Mesothelial cell of epicardium (in vitro differentiated cells): ENCODE measurements at regions not wholly inside any gene's neighbourhood (a gene's known extent, or its start where the extent isn't known, plus 50 kb on each side); places are given as distances from the start of the nearest gene placed in this dataset.

Experiments used
- DNase-seq, 2 experiments: peaks; one replicate each; pipeline ENCODE4 v3.0.0; 2021; ENCODE audit warnings: low spot score in 2 of 2; ENCODE audit not compliant: unreplicated experiment in 2 of 2
- H3K27ac Mint-ChIP-seq: 2 replicates; pipeline ENCODE4 v1.8.0; 2021; ENCODE audit warnings: mixed read lengths
- H3K27me3 Mint-ChIP-seq: 2 replicates; pipeline ENCODE4 v1.8.0; 2021; ENCODE audit warnings: low read depth, mixed read lengths
- H3K36me3 Mint-ChIP-seq: 2 replicates; pipeline ENCODE4 v1.8.0; 2021; ENCODE audit warnings: mixed read lengths
- H3K4me1 Mint-ChIP-seq: 2 replicates; pipeline ENCODE4 v1.8.0; 2021; ENCODE audit warnings: mixed read lengths
- H3K4me3 Mint-ChIP-seq: 2 replicates; pipeline ENCODE4 v1.8.0; 2021; ENCODE audit warnings: mild to moderate bottlenecking, moderate library complexity, mixed read lengths
- H3K9me3 Mint-ChIP-seq: 2 replicates; pipeline ENCODE4 v1.8.0; 2021; ENCODE audit warnings: mixed read lengths
- TF ChIP-seq, protein P1 (sequence below): fragments of 200-600 bp; sonication (generic); IDR thresholded peaks from one replicate; pipeline ENCODE4 v1.5.0; 2021; ENCODE audit warnings: antibody characterized with exemption; ENCODE audit not compliant: unreplicated experiment

DNA sequence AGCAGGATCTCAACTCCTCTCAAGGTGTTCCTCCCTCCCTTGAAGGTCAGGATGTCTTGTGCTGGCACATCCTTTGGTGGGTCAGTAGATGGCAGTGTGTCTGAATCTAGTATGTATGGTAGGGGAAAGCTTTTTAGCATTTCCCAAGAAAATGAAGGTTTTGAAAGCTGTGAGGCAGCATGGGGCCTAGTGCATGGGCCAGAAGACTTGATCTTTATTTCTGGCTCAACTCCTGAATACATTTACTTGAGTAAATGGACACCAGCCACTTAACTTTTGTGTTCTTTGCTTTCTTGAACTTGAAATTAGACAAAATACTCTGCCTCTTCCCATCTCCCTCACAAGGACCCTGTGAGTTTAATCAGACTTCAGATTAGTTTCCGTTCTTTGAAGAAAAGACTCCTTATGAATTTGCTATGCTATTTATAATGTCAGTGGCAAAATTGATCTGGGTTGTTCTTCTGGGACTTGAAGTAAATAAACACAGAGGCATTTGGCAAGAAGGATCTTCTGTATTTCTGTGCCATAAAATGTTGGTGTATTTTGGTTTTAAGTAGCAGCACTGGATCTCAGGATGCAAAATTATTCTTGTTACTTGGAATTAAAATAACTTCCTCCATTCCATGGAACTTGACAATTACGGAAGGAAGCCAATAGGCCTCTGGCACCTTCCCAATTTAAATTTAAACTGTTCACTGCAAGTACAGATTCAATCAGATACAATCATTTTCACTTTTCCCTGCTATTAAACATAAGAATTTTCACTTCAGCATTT, 288.8 kb downstream of the CASP12 start:
- H3K9me3 Mint-ChIP-seq: peaks cover 6% of the 10 kb centered on the region
- peaks cover 18% of the 10 kb centered on the region for H3K4me1 Mint-ChIP-seq
- peaks cover 2% of the 10 kb centered on the region for H3K36me3 Mint-ChIP-seq
- no peaks in the 10 kb centered on the region for H3K27me3 Mint-ChIP-seq
- H3K27ac Mint-ChIP-seq: no peak overlapping the region
- no peak overlapping the region for H3K4me3 Mint-ChIP-seq
- no peak for DNase-seq
- TF ChIP-seq, protein P1, sequence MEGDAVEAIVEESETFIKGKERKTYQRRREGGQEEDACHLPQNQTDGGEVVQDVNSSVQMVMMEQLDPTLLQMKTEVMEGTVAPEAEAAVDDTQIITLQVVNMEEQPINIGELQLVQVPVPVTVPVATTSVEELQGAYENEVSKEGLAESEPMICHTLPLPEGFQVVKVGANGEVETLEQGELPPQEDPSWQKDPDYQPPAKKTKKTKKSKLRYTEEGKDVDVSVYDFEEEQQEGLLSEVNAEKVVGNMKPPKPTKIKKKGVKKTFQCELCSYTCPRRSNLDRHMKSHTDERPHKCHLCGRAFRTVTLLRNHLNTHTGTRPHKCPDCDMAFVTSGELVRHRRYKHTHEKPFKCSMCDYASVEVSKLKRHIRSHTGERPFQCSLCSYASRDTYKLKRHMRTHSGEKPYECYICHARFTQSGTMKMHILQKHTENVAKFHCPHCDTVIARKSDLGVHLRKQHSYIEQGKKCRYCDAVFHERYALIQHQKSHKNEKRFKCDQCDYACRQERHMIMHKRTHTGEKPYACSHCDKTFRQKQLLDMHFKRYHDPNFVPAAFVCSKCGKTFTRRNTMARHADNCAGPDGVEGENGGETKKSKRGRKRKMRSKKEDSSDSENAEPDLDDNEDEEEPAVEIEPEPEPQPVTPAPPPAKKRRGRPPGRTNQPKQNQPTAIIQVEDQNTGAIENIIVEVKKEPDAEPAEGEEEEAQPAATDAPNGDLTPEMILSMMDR: peak; percentile 34

DNA sequence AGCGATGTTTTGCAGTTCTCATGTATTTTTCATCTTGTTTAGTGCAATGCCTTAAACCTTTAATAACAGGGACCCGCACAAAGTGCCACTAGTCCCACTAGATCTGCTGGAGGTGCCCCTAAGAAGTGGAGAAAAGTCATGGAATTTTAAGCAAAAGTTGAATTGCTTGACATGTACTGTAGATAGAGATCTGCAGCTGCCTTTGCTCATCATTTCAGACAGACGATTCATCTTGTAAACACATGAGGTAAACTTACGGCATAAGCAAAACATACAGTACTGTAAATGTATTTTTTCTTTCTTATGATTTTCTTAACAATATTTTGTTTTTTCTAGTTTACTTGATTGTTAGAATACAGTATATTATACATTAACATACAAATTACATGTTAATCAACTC, 295.6 kb downstream of the CASP12 start:
- Mint-ChIP-seq H3K9me3 (peaks cover 29% of the 10 kb centered on the region), H3K36me3 (peaks cover 10% of the 10 kb centered on the region), H3K4me1 (peaks cover 5% of the 10 kb centered on the region), H3K27ac (no peak overlapping the region), H3K4me3 (no peak overlapping the region), H3K27me3 (no peaks in the 10 kb centered on the region)
- TF ChIP-seq, protein P1: no peak
- no peak for DNase-seq

DNA sequence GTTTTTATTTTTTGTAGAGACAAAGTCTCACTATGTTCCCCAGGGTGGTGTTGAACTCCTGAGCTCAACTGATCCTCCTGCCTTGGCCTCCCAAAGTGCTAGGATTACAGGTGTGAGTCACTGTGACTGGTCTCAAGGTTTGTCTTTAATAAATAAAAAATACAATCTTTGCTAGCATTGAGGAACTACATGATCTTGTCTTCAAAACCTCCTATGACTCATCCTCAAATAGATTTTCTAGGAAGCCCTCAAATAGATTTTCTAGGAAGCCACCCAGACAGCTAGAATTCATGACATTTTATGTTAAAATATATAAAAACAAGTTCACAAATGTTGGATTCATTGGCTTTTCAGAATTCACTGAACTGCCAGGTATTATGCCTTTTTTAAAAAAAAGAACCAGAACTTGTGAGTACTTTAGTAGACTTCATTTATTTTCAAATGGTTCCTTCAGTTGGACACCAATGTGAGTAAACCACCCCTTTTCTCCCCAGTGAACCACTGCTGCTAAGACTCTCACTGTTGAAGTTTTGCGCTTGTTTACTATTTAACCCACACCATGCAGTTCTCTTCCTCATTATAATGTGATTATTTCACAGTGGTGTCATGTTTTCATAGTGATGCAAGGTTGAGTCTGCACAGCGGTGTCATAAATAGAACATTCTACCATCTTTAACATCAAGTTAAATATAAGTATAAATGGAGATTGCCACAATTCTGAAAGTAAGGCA, 303.9 kb downstream of the CASP12 start:
- no peak overlapping the region for H3K4me3 Mint-ChIP-seq
- no peak overlapping the region for H3K27ac Mint-ChIP-seq
- DNase-seq: no peak
- TF ChIP-seq, protein P1: no peak
- H3K36me3 Mint-ChIP-seq: no peaks in the 10 kb centered on the region
- H3K4me1 Mint-ChIP-seq: no peaks in the 10 kb centered on the region
- H3K27me3 Mint-ChIP-seq: no peaks in the 10 kb centered on the region
- H3K9me3 Mint-ChIP-seq: peaks cover 6% of the 10 kb centered on the region

DNA sequence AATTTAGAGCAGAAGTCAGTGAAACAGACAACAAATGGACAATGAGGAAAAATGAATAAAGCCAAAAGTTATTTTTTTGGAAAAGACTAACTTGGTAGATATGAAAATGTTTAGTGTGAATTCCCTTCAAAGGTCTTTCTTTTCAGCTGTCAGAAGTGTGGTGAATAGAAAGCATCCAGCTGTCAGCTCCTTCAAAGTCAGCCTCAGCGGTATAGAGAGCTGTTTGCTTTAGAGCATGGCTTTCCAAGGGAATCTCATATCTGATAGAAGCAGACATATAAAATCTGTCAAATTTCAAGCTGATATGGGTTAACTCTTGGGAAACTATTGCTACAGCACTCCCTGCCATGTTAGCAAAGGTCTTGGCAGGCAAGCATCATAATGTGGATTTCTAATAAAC, 309.3 kb downstream of the CASP12 start:
- H3K36me3 Mint-ChIP-seq: no peaks in the 10 kb centered on the region
- TF ChIP-seq, protein P1: no peak
- H3K9me3 Mint-ChIP-seq: no peaks in the 10 kb centered on the region
- no peak overlapping the region for H3K27ac Mint-ChIP-seq
- DNase-seq: no peak
- H3K27me3 Mint-ChIP-seq: no peaks in the 10 kb centered on the region
- H3K4me3 Mint-ChIP-seq: no peak overlapping the region
- H3K4me1 Mint-ChIP-seq: peaks cover 3% of the 10 kb centered on the region

DNA sequence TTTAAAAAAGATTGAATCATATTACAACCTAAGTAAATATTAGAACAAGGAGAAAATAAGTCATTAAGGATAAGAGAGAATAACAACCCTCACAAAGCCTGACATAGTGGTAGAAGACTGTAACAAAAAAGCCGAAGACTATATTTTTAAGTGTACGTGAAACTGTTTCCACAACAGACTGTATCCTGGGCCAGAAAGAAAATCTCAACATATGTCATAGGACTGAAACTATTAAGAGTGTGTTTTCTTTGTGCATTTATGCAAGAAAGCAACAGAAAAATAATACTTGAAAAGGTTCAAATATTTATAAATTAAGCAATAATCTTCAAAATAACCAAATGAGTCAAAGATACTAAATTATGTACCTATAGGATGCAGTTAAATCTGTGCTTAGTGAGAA, 309.8 kb downstream of the CASP12 start:
- DNase-seq: no peak
- Mint-ChIP-seq H3K36me3 (no peaks in the 10 kb centered on the region), H3K4me1 (peaks cover 3% of the 10 kb centered on the region), H3K27me3 (no peaks in the 10 kb centered on the region), H3K9me3 (no peaks in the 10 kb centered on the region), H3K27ac (no peak overlapping the region), H3K4me3 (no peak overlapping the region)
- TF ChIP-seq, protein P1: no peak
